HuH-7 (cell line): ENCODE measurements at regions not wholly inside any gene's neighbourhood (a gene's known extent, or its start where the extent isn't known, plus 50 kb on each side); places are given as distances from the start of the nearest gene placed in this dataset.

ENCODE experiments used
- DNase-seq: peaks from one replicate; pipeline ENCODE4 v3.0.0; 2011; ENCODE audit warnings: low spot score

GRCh38 chr14:85222341-85222740 lies 307.6 kb upstream of the FLRT2 start:
- DNase-seq = no peak

GRCh38 chr14:85223667-85224066 lies 306.3 kb upstream of the FLRT2 start:
- no peak for DNase-seq

GRCh38 chr14:85224241-85224640 lies 305.7 kb upstream of the FLRT2 start:
- DNase-seq = no peak

GRCh38 chr14:85233756-85234155 lies 296.2 kb upstream of the FLRT2 start:
- no peak for DNase-seq

- DNase-seq = no peak
Observed at GRCh38 chr14:85234156-85235025, 295.6 kb upstream of the FLRT2 start.

- DNase-seq = no peak
Observed at GRCh38 chr14:85235868-85236267, 294.1 kb upstream of the FLRT2 start.

GRCh38 chr14:85236296-85236695 lies 293.6 kb upstream of the FLRT2 start:
- no peak for DNase-seq

- DNase-seq = no peak
Observed at GRCh38 chr14:85239791-85240190, 290.2 kb upstream of the FLRT2 start.

- no peak for DNase-seq
Observed at GRCh38 chr14:85241022-85241855, 288.7 kb upstream of the FLRT2 start.

GRCh38 chr14:85242666-85243065 lies 287.3 kb upstream of the FLRT2 start:
- DNase-seq = no peak

- DNase-seq = no peak
Observed at GRCh38 chr14:85243321-85243720, 286.6 kb upstream of the FLRT2 start.

- DNase-seq = no peak
Observed at GRCh38 chr14:85247071-85247470, 282.9 kb upstream of the FLRT2 start.

- DNase-seq = no peak
Observed at GRCh38 chr14:85248881-85249635, 280.9 kb upstream of the FLRT2 start.

GRCh38 chr14:85250414-85251189 lies 279.3 kb upstream of the FLRT2 start:
- DNase-seq = peak; percentile 17

GRCh38 chr14:85252011-85252410 lies 277.9 kb upstream of the FLRT2 start:
- no peak for DNase-seq

- DNase-seq = no peak
Observed at GRCh38 chr14:85254711-85255110, 275.2 kb upstream of the FLRT2 start.

- DNase-seq = no peak
Observed at GRCh38 chr14:85257287-85257686, 272.7 kb upstream of the FLRT2 start.

- DNase-seq = no peak
Observed at GRCh38 chr14:85263916-85264675, 265.8 kb upstream of the FLRT2 start.

GRCh38 chr14:85273099-85273677 lies 256.8 kb upstream of the FLRT2 start:
- no peak for DNase-seq

GRCh38 chr14:85273952-85274351 lies 256.0 kb upstream of the FLRT2 start:
- no peak for DNase-seq
